ENCODE measurements at regions not wholly inside any gene's neighbourhood (a gene's known extent, or its start where the extent isn't known, plus 50 kb on each side); places are given as distances from the start of the nearest gene placed in this dataset.

DNA sequence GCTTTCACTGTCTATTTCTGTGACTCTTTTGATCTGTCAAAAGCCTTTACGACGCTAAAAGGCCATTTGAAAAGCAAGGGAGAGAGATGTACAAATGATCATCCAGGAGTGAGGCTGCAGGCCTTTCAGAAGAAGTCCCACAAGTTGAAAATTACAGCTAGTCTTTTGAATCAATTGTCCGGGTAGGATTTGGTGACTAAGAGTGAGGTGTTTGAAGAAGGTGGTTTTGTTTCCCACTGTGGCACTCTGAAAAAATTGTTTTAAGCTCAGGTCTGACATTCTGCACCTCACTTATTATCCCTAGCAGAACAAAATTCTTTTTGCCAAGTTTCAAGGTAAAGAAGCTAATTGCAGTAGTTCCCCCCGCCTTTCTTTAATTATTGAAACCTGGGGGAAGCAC lies 50.8 kb upstream of the TMEM108 start:
- no peak overlapping the region for H3K27ac ChIP-seq (ENCODE audit: low read depth, low read length)
- H4K20me1 ChIP-seq (ENCODE audit: insufficient read depth), result no peaks in the 10 kb centered on the region
- no TSS peak for BruUV-seq (replicated peaks)
- ChIA-PET RAD21 (ENCODE audit: low non-redundant PET in 1 of 2, low total read pairs in 2 of 2, uncharacterized antibody in 2 of 2, unreplicated experiment in 2 of 2) (no interaction called here), POLR2A (no interaction called here), CTCF (no interaction called here)
- H3K36me3 ChIP-seq (ENCODE audit: control insufficient read depth in 1 of 2, insufficient read depth in 2 of 2, low read length in 2 of 2), result no peaks in the 10 kb centered on the region
- no peak overlapping the region for H3K4me2 ChIP-seq (ENCODE audit: low read length)
- no peak overlapping the region for H2AFZ ChIP-seq (ENCODE audit: low read depth, low read length, poor library complexity, severe bottlenecking)
- H3K9me3 ChIP-seq (ENCODE audit: control insufficient read depth in 1 of 2, insufficient read depth in 1 of 2, low read depth in 1 of 2, low read length in 2 of 2), result no peaks in the 10 kb centered on the region
- DNase-seq (ENCODE audit: low read depth, low spot score) (no peak), ATAC-seq (no peak)
- H3K9me2 ChIP-seq (ENCODE audit: insufficient read depth), result no peaks in the 10 kb centered on the region
- H3K27me3 ChIP-seq (ENCODE audit: insufficient read depth, low read length), result 0 out of 2 replicates have a peak, but pooled peaks cover 17% of the 10 kb centered on the region
- H3K4me3 ChIP-seq (replicated peaks in 1 of 2; ENCODE audit: low read depth in 1 of 2, low read length in 2 of 2), result no peak overlapping the region
- TF ChIP-seq EZH2phosphoT487 (IDR thresholded peaks at IDR 0.05; ENCODE audit: borderline replicate concordance), result no peak
- TF ChIP-seq POLR2A (IDR thresholded peaks at IDR 0.05; ENCODE audit: borderline replicate concordance, extremely low read depth, insufficient read depth, insufficient read length), result no peak
- no peak for TF ChIP-seq ELF1 (IDR thresholded peaks at IDR 0.05; ENCODE audit: borderline replicate concordance, low read depth)
- TF ChIP-seq, protein P1, sequence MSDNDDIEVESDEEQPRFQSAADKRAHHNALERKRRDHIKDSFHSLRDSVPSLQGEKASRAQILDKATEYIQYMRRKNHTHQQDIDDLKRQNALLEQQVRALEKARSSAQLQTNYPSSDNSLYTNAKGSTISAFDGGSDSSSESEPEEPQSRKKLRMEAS (IDR thresholded peaks at IDR 0.05), result no peak
- TF ChIP-seq, protein P2, sequence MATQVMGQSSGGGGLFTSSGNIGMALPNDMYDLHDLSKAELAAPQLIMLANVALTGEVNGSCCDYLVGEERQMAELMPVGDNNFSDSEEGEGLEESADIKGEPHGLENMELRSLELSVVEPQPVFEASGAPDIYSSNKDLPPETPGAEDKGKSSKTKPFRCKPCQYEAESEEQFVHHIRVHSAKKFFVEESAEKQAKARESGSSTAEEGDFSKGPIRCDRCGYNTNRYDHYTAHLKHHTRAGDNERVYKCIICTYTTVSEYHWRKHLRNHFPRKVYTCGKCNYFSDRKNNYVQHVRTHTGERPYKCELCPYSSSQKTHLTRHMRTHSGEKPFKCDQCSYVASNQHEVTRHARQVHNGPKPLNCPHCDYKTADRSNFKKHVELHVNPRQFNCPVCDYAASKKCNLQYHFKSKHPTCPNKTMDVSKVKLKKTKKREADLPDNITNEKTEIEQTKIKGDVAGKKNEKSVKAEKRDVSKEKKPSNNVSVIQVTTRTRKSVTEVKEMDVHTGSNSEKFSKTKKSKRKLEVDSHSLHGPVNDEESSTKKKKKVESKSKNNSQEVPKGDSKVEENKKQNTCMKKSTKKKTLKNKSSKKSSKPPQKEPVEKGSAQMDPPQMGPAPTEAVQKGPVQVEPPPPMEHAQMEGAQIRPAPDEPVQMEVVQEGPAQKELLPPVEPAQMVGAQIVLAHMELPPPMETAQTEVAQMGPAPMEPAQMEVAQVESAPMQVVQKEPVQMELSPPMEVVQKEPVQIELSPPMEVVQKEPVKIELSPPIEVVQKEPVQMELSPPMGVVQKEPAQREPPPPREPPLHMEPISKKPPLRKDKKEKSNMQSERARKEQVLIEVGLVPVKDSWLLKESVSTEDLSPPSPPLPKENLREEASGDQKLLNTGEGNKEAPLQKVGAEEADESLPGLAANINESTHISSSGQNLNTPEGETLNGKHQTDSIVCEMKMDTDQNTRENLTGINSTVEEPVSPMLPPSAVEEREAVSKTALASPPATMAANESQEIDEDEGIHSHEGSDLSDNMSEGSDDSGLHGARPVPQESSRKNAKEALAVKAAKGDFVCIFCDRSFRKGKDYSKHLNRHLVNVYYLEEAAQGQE (IDR thresholded peaks at IDR 0.05; ENCODE audit: low read depth), result no peak
- no peak for TF ChIP-seq SRF (IDR thresholded peaks at IDR 0.05; ENCODE audit: low read depth)
- no peak for TF ChIP-seq FOSL1 (IDR thresholded peaks at IDR 0.05; ENCODE audit: low read depth)
- TF ChIP-seq, protein P3, sequence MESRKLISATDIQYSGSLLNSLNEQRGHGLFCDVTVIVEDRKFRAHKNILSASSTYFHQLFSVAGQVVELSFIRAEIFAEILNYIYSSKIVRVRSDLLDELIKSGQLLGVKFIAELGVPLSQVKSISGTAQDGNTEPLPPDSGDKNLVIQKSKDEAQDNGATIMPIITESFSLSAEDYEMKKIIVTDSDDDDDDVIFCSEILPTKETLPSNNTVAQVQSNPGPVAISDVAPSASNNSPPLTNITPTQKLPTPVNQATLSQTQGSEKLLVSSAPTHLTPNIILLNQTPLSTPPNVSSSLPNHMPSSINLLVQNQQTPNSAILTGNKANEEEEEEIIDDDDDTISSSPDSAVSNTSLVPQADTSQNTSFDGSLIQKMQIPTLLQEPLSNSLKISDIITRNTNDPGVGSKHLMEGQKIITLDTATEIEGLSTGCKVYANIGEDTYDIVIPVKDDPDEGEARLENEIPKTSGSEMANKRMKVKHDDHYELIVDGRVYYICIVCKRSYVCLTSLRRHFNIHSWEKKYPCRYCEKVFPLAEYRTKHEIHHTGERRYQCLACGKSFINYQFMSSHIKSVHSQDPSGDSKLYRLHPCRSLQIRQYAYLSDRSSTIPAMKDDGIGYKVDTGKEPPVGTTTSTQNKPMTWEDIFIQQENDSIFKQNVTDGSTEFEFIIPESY (IDR thresholded peaks at IDR 0.05; ENCODE audit: extremely low read depth, insufficient replicate concordance, low read length), result no peak
- no peak for TF ChIP-seq ZFX (IDR thresholded peaks at IDR 0.05)
- TF ChIP-seq POLR2AphosphoS5 (IDR thresholded peaks at IDR 0.05; ENCODE audit: low read depth, low read length), result no peak
- no peak for TF ChIP-seq SIN3A (IDR thresholded peaks at IDR 0.05; ENCODE audit: low read depth)
- no peak for TF ChIP-seq EZH2 (IDR thresholded peaks at IDR 0.05)
- TF ChIP-seq EGR1 (IDR thresholded peaks at IDR 0.05; ENCODE audit: low read depth), result no peak
- TF ChIP-seq YY1 (IDR thresholded peaks at IDR 0.05; ENCODE audit: extremely low read depth, insufficient replicate concordance, low read depth, low read length), result no peak
- intact Hi-C loops (cut with micrococcal nuclease), result no loop called here
- H3K4me1 ChIP-seq (ENCODE audit: control insufficient read depth in 1 of 2, insufficient read depth in 2 of 2, low read length in 2 of 2), result no peaks in the 10 kb centered on the region
- H3K9ac ChIP-seq (ENCODE audit: low read length), result no peak overlapping the region
- H3K79me2 ChIP-seq (ENCODE audit: insufficient read depth, low read length), result no peaks in the 10 kb centered on the region

Data from HCT116 (cell line).